ENCODE measurements at regions not wholly inside any gene's neighbourhood (a gene's known extent, or its start where the extent isn't known, plus 50 kb on each side); places are given as distances from the start of the nearest gene placed in this dataset.

GRCh38 chr1:201715351-201715750 is 113.6 kb upstream of the IPO9 start:
- no peak for TF ChIP-seq CTCF (IDR thresholded peaks at IDR 0.05)
- TF ChIP-seq EZH2phosphoT487 (IDR thresholded peaks at IDR 0.05) = no peak
- TF ChIP-seq EZH2 (IDR thresholded peaks at IDR 0.05) = no peak
